ENCODE measurements at regions not wholly inside any gene's neighbourhood (a gene's known extent, or its start where the extent isn't known, plus 50 kb on each side); places are given as distances from the start of the nearest gene placed in this dataset.

- no peak overlapping the region for H2AFZ ChIP-seq (ENCODE audit: low read depth, low read length)
- no peaks in the 10 kb centered on the region for H3K79me2 ChIP-seq (replicated peaks; ENCODE audit: insufficient read depth, low read length)
- no peak overlapping the region for H3K9ac ChIP-seq (ENCODE audit: low read length)
- H3K36me3 ChIP-seq (ENCODE audit: insufficient read depth, low read length), result no peaks in the 10 kb centered on the region
- H4K20me1 ChIP-seq (ENCODE audit: insufficient read depth), result no peaks in the 10 kb centered on the region
- H3F3A ChIP-seq (ENCODE audit: insufficient read depth, low read length, poor library complexity, severe bottlenecking), result no peaks in the 10 kb centered on the region
- H3K4me3 ChIP-seq (ENCODE audit: low read length), result no peak overlapping the region
- no peak overlapping the region for H3K27ac ChIP-seq (ENCODE audit: low read length)
- H3K27me3 ChIP-seq (ENCODE audit: insufficient read depth, low read depth, low read length), result no peaks in the 10 kb centered on the region
- no peaks in the 10 kb centered on the region for H3K9me2 ChIP-seq (ENCODE audit: insufficient read depth, low read length)
- H3K4me2 ChIP-seq (ENCODE audit: low read length), result no peak overlapping the region
- H3K9me3 ChIP-seq (ENCODE audit: low read length), result no peaks in the 10 kb centered on the region
- TF ChIP-seq REST (IDR thresholded peaks at IDR 0.05; ENCODE audit: borderline replicate concordance), result no peak
- no peak for TF ChIP-seq TAF1 (IDR thresholded peaks at IDR 0.05; ENCODE audit: low read depth)
- TF ChIP-seq SMC3 (conservative IDR thresholded peaks at IDR 0.05; ENCODE audit: poor library complexity), result no peak
- no peak for TF ChIP-seq CTCF (IDR thresholded peaks at IDR 0.05; ENCODE audit: poor library complexity, severe bottlenecking)
- no peak for TF ChIP-seq EZH2 (IDR thresholded peaks at IDR 0.05; ENCODE audit: borderline replicate concordance, insufficient read depth, low read length, poor library complexity, severe bottlenecking)
- TF ChIP-seq RAD21 (conservative IDR thresholded peaks at IDR 0.05), result no peak
- no peak for TF ChIP-seq POLR2AphosphoS5 (IDR thresholded peaks at IDR 0.05)
- TF ChIP-seq EP300 (conservative IDR thresholded peaks at IDR 0.05; ENCODE audit: poor library complexity, severe bottlenecking), result no peak
- no peak for TF ChIP-seq MXI1 (conservative IDR thresholded peaks at IDR 0.05; ENCODE audit: poor library complexity, severe bottlenecking)
Observed at GRCh38 chr4:120132935-120133334, 66.3 kb upstream of the MAD2L1 start.

- H3K36me3 ChIP-seq (ENCODE audit: insufficient read depth, low read length), result no peaks in the 10 kb centered on the region
- no peaks in the 10 kb centered on the region for H3K79me2 ChIP-seq (replicated peaks; ENCODE audit: insufficient read depth, low read length)
- H3F3A ChIP-seq (ENCODE audit: insufficient read depth, low read length, poor library complexity, severe bottlenecking), result no peaks in the 10 kb centered on the region
- no peak overlapping the region for H3K27ac ChIP-seq (ENCODE audit: low read length)
- no peak overlapping the region for H2AFZ ChIP-seq (ENCODE audit: low read depth, low read length)
- H3K9ac ChIP-seq (ENCODE audit: low read length), result no peak overlapping the region
- no peaks in the 10 kb centered on the region for H3K9me2 ChIP-seq (ENCODE audit: insufficient read depth, low read length)
- no peaks in the 10 kb centered on the region for H3K27me3 ChIP-seq (ENCODE audit: insufficient read depth, low read depth, low read length)
- no peak for TF ChIP-seq EP300 (conservative IDR thresholded peaks at IDR 0.05; ENCODE audit: poor library complexity, severe bottlenecking)
- TF ChIP-seq EZH2 (IDR thresholded peaks at IDR 0.05; ENCODE audit: borderline replicate concordance, insufficient read depth, low read length, poor library complexity, severe bottlenecking), result no peak
- TF ChIP-seq MXI1 (conservative IDR thresholded peaks at IDR 0.05; ENCODE audit: poor library complexity, severe bottlenecking), result no peak
- TF ChIP-seq RAD21 (conservative IDR thresholded peaks at IDR 0.05), result no peak
- no peak for TF ChIP-seq SMC3 (conservative IDR thresholded peaks at IDR 0.05; ENCODE audit: poor library complexity)
- TF ChIP-seq TAF1 (IDR thresholded peaks at IDR 0.05; ENCODE audit: low read depth), result no peak
- no peak for TF ChIP-seq CTCF (IDR thresholded peaks at IDR 0.05; ENCODE audit: poor library complexity, severe bottlenecking)
- TF ChIP-seq POLR2AphosphoS5 (IDR thresholded peaks at IDR 0.05), result no peak
- TF ChIP-seq REST (IDR thresholded peaks at IDR 0.05; ENCODE audit: borderline replicate concordance), result no peak
- H3K4me3 ChIP-seq (ENCODE audit: low read length), result no peak overlapping the region
- no peaks in the 10 kb centered on the region for H3K9me3 ChIP-seq (ENCODE audit: low read length)
- no peaks in the 10 kb centered on the region for H4K20me1 ChIP-seq (ENCODE audit: insufficient read depth)
- no peak overlapping the region for H3K4me2 ChIP-seq (ENCODE audit: low read length)
Observed at GRCh38 chr4:120130786-120131185, 64.1 kb upstream of the MAD2L1 start.
